GM19372 (cell line): ENCODE measurements at regions not wholly inside any gene's neighbourhood (a gene's known extent, or its start where the extent isn't known, plus 50 kb on each side); places are given as distances from the start of the nearest gene placed in this dataset.
"Not testable (repeated sequence)": the region's sequence is repeated elsewhere in the genome, so short reads cannot be mapped to it uniquely, and the experiment has no call there.

ENCODE experiments used
- ATAC-seq: cut with Tn5 transposase; IDR thresholded peaks from one replicate; pipeline ENCODE4 v1.9.1; 2021; ENCODE audit warnings: mild to moderate bottlenecking, low read depth, moderate library complexity; ENCODE audit not compliant: unreplicated experiment

- ATAC-seq, result no peak
Measured at GRCh38 chr12:22808860-22809259, 183.9 kb downstream of the ETNK1 start.

- no peak for ATAC-seq
Measured at GRCh38 chr12:22810036-22810435, 185.1 kb downstream of the ETNK1 start.

GRCh38 chr12:22812531-22812930 lies 187.6 kb downstream of the ETNK1 start:
- no peak for ATAC-seq

GRCh38 chr12:22821985-22822384 lies 197.0 kb downstream of the ETNK1 start:
- ATAC-seq, result no peak

DNA sequence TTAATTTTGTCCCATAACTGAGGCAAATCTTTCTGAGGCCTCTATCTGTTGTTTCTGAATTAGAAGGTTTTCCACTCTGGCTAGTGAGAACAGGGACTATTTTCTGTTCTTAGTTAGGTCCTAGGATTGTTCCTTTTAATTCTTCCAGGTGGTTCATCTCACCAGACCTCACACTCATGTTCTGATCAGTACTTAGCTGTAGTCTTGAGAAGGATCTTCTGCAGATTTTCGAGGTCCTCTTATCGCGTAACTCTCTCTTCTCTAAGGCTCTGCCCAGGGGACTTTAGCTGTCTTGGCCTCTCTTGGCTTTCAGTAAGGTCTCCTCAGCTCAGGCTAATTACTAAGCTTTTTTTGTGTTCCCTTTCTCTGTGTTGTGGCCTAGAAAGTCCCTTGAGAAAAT lies 201.1 kb downstream of the ETNK1 start:
- ATAC-seq, result no peak

- ATAC-seq, result not testable (repeated sequence)
Measured at GRCh38 chr12:22826446-22826981, 201.5 kb downstream of the ETNK1 start.

DNA sequence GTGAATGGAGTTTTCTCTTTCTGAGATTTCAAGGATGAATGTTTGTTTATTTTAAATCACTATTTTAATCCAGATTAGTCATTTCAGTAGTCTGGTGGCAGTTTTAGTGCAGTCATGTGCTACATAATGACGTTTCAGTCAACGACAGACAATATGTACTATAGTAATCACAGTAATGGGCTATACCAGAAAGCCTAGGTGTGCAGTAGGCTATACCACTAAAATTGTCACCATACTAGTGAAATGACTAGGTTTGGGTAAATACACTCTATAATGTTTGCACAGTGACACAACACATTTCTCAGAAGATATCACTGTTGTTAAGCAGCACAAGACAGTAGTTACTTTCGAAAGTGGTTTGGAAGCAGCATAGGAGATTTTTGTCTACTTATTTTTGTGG lies 203.1 kb downstream of the ETNK1 start:
- ATAC-seq, result no peak

DNA sequence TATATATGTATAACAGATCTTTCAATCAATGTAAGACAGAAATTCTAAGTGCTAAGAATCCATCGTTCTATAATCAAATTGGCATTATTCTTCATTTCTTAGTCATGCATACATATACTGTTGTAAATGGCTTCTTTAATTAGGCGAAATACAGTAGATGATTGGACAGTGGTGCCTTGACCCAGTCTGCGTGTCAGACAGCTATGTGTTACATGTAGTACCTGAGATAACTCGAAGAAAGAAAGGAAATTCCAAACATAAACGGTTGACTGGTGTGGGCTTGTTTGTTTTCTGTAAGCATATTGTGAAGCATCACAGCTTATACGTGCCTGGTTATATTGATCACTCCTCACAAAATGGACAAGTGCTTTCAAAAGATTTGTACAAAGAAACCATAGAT lies 210.5 kb downstream of the ETNK1 start:
- no peak for ATAC-seq

DNA sequence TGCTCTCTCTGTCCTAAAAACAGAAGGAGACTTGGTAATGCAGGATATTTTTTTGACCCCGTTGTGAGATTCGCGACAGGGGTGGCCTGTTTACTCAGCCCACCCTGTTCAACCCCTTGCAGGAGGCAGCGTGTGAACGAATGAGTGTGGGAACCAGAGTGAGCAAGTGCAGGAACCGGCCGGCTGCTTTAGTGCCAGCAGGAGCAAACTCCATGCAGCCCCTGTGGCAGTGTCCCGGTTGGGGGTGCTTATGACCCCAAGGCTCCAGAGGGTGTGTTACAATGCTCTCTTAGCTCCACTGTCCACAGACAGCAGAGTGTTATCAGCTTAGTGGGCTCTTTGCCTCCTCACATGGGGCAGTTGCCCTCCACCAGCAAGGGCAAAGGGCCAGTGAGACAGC lies 225.2 kb downstream of the ETNK1 start:
- no peak for ATAC-seq

DNA sequence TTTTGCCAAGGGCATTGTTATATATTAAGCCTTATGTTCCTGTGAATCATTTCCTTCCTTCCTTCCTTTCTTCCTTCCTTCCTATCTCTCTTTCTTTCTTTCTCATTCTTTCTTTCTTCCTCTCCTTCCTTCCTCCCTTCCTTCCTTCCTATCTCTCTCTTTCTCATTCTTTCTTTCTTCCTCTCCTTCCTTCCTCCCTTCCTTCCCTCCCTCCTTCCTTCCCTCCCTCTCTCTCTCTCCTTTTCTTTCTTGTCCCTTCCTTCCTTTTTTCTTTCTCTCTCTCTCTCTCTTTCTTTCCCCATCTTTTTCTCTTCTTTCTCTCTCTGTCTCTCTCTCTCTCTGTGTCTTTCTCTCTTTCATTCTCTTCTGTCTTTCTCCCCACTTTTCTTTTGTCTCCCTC lies 226.6 kb downstream of the ETNK1 start:
- ATAC-seq, result no peak

DNA sequence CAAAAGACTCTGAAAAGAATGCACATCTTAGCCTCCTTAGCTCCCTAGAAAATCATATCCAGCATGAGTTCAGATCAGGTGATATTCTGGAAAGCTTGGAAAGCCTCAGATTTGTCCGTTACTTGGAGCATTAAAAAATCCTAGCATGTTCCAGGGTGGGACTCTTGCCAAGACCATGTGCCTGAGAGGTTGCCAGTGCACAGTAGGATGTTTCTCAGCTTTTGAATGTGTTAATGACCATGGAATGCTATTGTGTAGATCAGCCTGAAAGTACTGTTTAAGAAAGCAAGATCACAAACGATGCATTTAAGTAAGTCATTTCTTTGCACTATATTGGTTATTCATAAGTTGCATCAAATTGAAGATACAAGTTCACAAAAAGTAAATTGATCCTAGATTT lies 230.5 kb downstream of the ETNK1 start:
- no peak for ATAC-seq

- ATAC-seq, result no peak
Measured at GRCh38 chr12:22856178-22856577, 231.2 kb downstream of the ETNK1 start.

DNA sequence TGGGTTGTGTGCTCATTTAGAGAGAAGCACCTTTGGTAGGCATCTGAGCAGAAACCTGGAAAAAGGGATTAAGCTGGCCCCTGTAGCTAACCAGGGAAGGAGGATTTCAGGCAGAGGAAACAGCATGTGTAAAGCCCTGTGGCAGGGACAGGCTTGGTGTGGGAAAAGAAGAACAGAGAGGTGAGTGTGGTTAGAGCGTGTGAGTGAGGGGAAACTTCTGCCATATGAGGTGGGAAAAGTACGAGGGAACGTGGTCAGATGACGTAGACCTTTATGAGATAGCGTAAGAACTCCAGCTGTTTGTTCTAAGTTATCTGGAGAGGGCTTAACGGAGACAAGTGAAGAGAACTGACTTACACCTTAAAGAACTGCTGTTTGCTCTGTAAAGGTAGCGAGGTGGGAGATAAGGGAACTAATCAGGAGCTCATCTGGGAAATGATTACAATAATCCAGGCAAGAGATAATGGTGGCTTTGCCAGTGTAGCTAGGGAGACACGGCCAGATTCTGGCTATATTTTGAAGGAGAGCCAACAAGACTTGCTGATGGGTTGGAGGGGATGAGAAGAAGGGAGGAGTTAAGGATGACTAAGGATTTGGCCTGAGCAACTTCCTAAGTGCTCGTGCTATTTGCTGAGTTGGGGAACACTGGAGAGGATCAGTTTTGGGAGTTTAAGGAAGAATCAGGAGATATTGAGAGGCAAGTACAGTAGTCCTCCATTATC lies 234.0 kb downstream of the ETNK1 start:
- ATAC-seq, result no peak

DNA sequence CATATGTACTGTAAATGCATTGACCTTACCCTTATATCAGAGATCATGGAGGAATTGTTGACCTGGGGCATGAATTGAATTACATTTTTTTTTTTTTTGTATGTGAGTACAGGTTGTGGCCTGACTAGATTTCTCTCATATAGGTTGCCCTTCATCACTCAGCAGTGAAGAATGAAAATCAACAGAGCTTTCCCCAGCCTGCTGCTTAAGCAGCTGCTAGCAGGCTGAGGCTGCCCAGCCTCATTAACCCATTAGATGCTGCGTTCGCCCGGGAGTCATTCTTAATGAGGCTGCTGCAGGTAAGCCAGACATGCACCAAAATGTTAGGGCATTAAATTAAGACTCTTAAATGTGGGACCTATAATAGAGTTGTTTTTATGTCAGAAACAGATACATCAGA lies 236.0 kb downstream of the ETNK1 start:
- no peak for ATAC-seq

DNA sequence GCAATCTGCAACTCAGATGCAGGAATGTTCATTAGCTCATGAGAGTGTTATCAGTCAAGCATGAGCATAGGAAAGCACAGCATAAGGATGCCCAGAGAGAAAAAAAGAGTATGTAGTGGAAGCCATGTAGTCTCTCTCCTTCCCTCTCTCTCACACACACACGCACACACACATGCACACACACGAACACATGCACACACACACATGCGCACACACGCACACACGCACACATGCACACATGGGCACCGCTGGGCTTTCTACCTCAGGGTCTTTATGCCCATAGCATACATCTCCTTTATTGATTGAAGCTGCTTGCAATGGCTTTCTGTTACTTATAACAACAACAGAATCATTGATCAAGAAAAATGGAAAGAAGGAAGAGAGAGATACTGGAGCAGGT lies 240.9 kb downstream of the ETNK1 start:
- no peak for ATAC-seq

DNA sequence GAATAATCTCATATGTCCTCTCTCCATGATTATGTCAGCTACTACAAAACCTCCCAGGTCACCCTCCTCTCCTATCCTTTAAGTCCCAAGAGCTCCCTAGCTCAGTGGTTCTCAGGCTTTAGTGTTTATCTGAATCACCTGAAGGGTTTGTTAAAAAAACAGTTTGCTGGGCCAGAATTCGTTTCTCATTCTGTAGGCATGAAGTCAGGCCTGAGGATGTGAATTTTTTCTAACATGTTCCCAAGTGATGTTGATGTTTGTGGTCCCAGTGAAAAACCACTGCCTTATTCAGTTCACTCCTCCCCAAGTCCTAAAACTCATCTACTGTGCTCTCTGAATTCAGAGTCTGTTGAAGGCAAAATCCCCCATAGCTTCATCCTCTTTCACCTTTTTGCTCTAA lies 241.4 kb downstream of the ETNK1 start:
- ATAC-seq, result no peak

GRCh38 chr12:22874151-22874550 lies 249.2 kb downstream of the ETNK1 start:
- no peak for ATAC-seq

- ATAC-seq, result no peak
Measured at GRCh38 chr12:22876262-22876661, 251.3 kb downstream of the ETNK1 start.

DNA sequence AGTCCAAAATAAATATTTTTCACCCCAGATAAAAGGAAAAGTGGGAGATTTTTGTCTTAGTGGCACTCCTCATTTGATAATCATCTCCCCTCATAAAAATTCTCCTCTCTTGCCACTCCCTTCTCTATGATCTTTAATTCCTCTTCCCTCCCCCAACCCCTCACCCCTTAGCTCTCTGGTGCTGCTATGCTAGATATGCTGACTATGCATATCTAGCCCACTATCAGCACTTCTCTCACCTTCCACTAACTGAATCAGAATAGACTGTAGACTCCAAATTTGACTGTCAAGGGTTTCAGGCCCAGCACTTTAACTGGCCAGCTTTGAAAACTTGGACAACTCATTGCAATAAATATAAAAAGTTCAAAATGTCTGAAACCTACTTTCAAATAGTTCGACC lies 254.2 kb downstream of the ETNK1 start:
- no peak for ATAC-seq

DNA sequence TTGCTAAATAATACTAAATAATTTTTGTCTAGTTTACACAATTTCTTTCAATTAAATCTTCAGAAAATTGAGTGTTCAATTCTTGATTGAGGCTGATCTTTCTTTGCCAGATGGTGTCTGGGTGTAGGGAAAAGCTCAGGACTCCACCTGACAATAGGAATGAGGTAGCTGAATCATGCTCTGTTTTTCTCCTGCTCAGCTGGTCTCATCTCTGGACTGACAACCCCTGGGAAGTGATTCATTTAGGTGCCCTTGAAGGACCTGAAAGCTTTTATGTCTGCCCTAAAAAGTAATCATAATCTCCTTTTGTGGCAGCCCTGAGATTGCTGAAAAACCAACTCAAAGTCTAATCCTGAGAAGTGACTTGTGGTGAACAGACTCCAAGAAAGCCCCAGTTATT lies 255.4 kb downstream of the ETNK1 start:
- ATAC-seq, result no peak

GRCh38 chr12:22880807-22881206 lies 255.8 kb downstream of the ETNK1 start:
- ATAC-seq, result no peak

- no peak for ATAC-seq
Measured at GRCh38 chr12:22881878-22882385, 257.0 kb downstream of the ETNK1 start.
